Activated T-cell treated with anti-CD3 and anti-CD28 coated beads for 48 hours (primary cell): ENCODE measurements at regions not wholly inside any gene's neighbourhood (a gene's known extent, or its start where the extent isn't known, plus 50 kb on each side); places are given as distances from the start of the nearest gene placed in this dataset.

Source experiments
- DNase-seq: peaks from one replicate; pipeline ENCODE4 v3.0.0-alpha.2; 2020; ENCODE audit warnings: low read depth

GRCh38 chrX:9087271-9088040 is 53.5 kb upstream of the FAM9B start:
- no peak for DNase-seq

- no peak for DNase-seq
These were observed 55.0 kb upstream of the FAM9B start for GRCh38 chrX:9088896-9089295.

DNA sequence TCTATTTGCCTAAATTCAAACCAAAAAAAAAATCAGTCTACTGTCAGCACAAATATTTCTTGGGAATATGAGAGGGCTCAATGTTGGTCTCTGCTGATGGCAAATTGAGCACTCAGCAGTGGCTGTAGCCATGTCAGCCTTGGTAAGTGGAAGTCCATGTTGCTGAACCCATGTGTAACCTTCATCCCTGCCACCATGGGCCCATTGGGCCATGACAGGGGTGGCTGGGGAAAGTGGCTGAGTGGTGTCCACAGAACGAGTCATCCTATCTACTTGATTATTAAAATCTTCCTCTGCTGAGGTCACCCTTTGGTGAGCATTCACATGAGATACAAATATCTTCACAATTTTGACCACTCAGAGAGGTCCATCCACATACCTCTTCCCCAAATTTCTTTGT is 56.8 kb upstream of the FAM9B start:
- no peak for DNase-seq

GRCh38 chrX:9091258-9091657 is 57.3 kb upstream of the FAM9B start:
- DNase-seq = no peak

DNA sequence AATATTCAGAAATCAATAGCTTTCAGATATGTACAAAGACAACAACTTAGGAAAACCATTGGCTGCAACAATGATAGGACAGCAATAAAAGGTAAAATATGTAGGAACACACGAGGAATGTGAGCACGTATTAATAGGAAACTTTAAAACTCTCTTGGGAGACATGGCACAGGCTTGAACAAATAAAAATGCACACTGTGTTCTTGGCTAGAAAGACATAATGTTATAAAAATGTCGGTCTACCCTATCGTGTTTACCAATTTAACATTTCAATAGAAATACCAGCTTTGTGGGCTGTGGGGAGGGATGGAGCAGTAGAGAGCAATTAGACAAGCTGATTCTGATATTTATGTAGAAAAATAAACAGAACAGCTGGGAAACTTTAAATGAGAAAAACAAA is 69.0 kb upstream of the FAM9B start:
- DNase-seq = no peak

- DNase-seq = no peak
These were observed 74.1 kb upstream of the FAM9B start for GRCh38 chrX:9108054-9108453.

DNA sequence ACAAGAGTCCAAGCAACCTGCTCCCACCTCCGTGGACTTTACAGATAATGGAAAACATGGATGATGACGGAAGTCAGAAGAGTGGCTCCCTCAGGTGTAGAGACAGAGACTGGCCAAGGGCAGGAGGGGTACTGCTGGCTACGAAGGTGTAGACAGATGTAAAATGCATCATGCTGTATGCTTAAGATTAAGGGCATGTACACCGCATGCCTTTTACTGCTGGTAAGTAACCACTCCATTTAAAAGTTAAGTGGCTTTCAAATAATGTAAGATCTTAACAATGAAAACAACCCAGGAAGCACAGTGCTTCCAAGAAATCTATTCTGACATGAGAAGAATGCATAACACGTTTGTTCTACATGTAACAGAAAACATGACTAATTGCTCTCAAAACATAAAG is 76.9 kb upstream of the FAM9B start:
- no peak for DNase-seq

DNA sequence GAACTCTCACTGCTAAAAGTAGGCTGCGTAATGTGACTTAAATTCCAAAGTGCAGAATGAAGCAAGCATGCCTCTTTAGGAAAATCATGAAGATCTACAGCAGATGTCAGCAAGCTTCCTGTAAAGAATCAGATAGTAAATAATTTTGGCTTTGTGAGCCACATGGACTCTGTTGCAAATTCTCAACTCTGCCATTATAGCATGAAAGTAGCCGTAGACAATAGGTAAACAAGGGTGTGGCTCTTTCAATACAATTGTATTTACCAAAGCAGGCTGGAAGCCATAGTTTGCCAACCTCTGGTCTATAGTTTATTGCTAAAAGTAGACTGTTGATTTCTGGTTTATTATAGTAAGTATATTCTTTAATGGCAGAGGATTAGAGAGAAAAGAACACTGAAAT is 80.3 kb upstream of the FAM9B start:
- DNase-seq = no peak

GRCh38 chrX:9117851-9118250 is 83.9 kb upstream of the FAM9B start:
- no peak for DNase-seq

GRCh38 chrX:9122519-9123245 is 88.8 kb upstream of the FAM9B start:
- DNase-seq = no peak

DNA sequence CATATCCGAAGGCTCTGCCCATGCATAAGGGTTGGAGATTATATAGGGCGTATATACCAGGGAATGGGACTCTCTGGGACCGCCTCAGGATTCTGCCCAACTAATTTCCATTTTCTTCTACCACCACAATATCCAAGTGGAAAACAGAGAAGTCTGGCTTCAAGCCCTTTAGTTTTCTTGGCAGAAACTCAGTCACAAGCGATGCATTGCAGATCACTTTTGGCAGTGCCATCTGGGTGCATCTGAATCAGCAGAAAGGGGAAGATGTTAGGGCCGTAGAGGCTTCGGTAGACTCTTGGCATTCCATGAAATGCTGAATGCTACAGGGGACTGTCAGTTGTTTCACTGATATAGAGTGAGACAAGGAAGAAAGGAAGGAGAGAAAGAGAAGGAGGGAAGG is 94.1 kb upstream of the FAM9B start:
- DNase-seq = no peak

GRCh38 chrX:9130031-9130430 is 96.1 kb upstream of the FAM9B start:
- no peak for DNase-seq

- no peak for DNase-seq
These were observed 97.1 kb upstream of the FAM9B start for GRCh38 chrX:9131066-9131465.

DNA sequence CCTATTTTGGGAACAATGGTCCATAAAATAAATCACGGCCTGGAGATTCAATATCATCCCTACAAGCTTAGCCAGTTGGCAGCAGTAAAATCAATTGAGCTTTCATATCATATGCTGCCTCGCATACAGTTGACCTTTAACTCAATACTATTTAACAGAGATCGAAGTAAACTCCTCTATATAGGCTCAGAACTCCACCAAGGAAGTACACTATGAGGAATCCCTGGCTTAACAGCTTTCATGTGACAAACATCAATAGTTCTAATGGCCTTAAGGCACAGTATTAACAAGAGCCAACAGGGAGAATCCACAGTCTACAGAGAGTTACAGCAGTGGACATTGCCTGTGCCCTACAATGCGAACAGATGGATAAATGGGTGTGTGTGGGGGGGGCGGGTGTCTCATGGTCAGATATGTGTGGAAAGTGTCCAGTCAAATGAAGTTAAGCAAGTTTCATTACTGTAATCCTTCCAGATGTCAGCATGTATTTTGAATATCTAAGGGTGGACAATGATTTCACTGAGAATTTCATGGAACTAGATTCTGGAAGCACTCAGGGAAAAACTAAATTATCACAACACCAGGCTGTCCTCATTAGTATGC is 98.2 kb upstream of the FAM9B start:
- no peak for DNase-seq

DNA sequence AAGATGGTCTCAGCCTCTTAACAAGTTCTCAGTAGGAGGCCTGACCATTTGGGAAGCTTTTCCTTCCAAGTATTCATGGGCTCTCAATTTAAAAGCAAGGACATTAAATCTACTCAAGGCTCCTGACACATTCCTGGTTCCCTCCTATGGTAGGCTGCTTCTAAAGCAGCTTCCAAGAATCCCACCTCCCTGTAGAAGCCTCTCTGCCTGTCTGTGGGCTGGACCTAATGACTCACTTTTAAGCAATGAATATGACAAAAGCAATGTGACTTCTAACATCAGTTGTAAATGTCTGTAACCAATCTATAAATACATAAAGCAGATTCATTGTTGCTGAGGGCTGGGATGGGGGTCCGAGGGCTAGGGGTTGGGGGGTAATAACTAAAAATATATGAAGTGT is 99.5 kb upstream of the FAM9B start:
- DNase-seq = no peak

GRCh38 chrX:9134366-9134765 is 100.4 kb upstream of the FAM9B start:
- no peak for DNase-seq

DNA sequence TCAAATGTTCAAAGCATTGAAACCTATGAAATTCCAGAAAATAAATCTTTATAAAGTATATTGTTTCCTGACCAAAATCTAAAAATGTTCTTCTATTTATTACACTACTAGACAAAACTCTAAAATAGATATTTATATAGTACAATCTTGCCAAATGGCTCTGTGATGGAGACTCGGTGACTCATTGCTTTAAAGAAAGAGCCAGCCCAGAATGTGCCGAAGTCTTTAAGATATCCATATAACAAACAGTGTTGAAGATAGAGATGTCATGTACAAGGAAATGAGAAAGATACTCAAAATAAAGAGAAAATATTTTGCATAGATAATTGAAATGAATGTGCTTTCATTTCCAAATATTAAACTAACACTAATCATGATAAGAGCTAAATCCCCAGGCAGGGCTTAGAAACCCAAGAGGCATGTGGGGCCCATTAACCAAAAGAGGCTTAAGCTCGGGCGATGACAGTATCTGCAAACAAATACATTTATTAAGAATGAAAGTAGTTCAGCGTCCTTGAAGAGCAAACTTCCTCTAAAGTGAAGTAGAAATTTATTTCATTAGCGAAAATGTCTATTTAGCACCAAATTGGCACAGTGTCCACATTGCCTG is 102.1 kb upstream of the FAM9B start:
- DNase-seq = no peak

DNA sequence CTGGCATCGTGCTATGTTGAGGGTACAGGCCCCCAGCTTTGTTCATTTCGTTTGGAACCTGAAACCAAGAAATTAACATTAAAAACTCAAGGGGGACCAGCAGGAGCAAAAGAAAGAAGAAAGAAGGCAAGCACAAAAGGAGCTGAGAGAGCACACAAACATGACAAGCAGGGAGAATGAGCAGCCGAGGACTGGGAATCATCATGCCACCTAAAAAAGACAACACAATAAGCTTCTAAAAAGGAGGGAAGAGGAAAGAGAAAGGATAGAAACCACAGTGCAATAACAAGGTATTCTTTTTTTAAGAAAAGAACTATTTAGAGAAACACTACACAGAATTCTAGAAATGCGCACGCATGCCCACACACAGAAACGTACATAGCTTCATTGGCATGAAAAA is 103.2 kb upstream of the FAM9B start:
- DNase-seq = no peak

GRCh38 chrX:9141496-9141895 is 107.6 kb upstream of the FAM9B start:
- no peak for DNase-seq

GRCh38 chrX:9144701-9145241 is 110.8 kb upstream of the FAM9B start:
- DNase-seq = no peak

DNA sequence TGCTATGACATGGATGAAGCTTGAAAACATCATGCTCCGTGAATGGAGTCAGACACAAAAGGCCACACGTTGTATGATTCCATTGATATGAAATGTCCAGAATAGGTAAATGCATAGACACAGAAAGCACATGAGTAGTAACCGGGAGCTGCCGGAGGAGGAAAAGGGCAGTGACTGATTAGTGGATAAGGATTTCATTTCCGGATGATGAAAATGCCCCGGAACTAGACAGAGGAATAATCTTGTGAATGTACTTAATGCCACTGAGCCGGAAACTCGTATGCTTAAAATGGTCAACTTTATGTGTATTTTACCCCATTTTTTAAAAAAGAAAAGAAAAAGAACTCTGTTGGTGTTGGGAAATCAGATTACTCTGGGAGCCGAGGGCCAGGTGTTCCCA is 112.7 kb upstream of the FAM9B start:
- no peak for DNase-seq

DNA sequence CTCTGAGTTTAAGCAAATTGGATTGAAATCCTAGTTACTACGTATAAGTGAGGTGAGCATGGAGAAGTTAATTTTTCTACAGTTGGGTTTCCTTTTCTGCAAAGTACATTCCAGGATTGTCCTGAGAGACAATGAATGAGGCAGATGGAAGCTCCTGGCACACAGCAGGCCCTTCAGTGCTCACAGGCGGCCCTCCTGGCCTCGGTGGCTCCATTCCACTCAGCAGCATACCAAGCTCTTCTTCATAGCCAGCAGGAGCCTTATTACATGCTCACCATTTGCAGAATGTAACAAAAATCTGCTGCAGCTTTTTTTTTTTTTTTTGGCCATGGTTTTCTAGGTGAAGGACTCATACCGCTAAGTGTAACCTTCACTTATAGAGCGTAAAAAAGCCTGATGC is 113.2 kb upstream of the FAM9B start:
- no peak for DNase-seq

DNA sequence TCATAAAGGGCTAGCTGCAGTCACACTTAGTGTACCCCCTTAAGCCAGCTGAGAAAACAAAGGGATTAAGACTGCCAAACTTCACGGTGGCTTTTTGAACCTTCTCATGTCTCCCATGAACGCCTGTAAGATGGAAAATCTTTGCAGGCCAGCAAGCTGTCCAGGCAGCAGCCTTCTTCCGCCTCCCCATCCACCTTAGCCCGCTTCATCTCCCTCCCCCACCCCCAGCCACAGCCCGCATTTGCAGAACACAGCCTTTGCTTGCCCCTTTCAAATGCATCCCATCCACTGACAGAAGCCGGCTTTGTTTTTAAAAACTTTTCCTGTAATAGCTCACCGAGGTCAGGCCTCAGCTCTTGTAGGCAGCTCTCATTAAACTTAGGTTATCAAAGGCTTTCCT is 113.8 kb upstream of the FAM9B start:
- no peak for DNase-seq
